OCI-LY3 (cell line): ENCODE measurements at regions not wholly inside any gene's neighbourhood (a gene's known extent, or its start where the extent isn't known, plus 50 kb on each side); places are given as distances from the start of the nearest gene placed in this dataset.

Source experiments
- CTCF ChIP-seq: fragments of 200-600, 300-600 bp; sonication (generic); IDR thresholded peaks from 2 replicates; pipeline ENCODE4 v1.5.1; 2014; ENCODE audit warnings: antibody characterized with exemption, low read length, low read depth
- EZH2phosphoT487 ChIP-seq: fragments of 200-600 bp; shearing (Covaris generic); IDR thresholded peaks from 2 replicates; pipeline ENCODE4 v1.6.1; 2018; ENCODE audit warnings: antibody characterized with exemption, mixed run types, low read depth

- no peak for TF ChIP-seq CTCF
- no peak for TF ChIP-seq EZH2phosphoT487
Measured at GRCh38 chr1:83813576-83813975, 185.4 kb downstream of the TTLL7 start.
